Calu3 (cell line): ENCODE measurements at regions not wholly inside any gene's neighbourhood (a gene's known extent, or its start where the extent isn't known, plus 50 kb on each side); places are given as distances from the start of the nearest gene placed in this dataset.

Source experiments
- BruUV-seq: library from RNA; stranded (reverse); fragments of 400-500 nt; replicated peaks from 2 replicates; lab custom pipeline; 2021; lab: Mats Ljungman, UMichigan
- CTCF ChIA-PET: fragments of 300-600 bp; sonication (Branson Sonifier 250); formaldehyde crosslinking; loops from one replicate; lab custom pipeline; 2022; ENCODE audit warnings: antibody characterized with exemption; lab: Charles Lee
- DNase-seq: peaks from one replicate; pipeline ENCODE4 v3.0.0; 2022
- H3K27ac Mint-ChIP-seq: one replicate; pipeline ENCODE4 v1.8.0; 2022; ENCODE audit warnings: mixed read lengths; ENCODE audit not compliant: unreplicated experiment
- H3K27me3 Mint-ChIP-seq: one replicate; pipeline ENCODE4 v1.8.0; 2022; ENCODE audit warnings: mixed read lengths; ENCODE audit not compliant: unreplicated experiment
- H3K36me3 Mint-ChIP-seq: one replicate; pipeline ENCODE4 v1.8.0; 2022; ENCODE audit warnings: mild to moderate bottlenecking, moderate library complexity, mixed read lengths; ENCODE audit not compliant: insufficient read depth, unreplicated experiment
- H3K4me1 Mint-ChIP-seq: one replicate; pipeline ENCODE4 v1.8.0; 2022; ENCODE audit warnings: mild to moderate bottlenecking, low read depth, mixed read lengths; ENCODE audit not compliant: unreplicated experiment
- H3K4me3 Mint-ChIP-seq: one replicate; pipeline ENCODE4 v1.8.0; 2022; ENCODE audit warnings: mild to moderate bottlenecking, low read depth, moderate library complexity, mixed read lengths; ENCODE audit not compliant: unreplicated experiment
- H3K9me3 Mint-ChIP-seq: one replicate; pipeline ENCODE4 v1.8.0; 2022; ENCODE audit warnings: low read depth, mixed read lengths; ENCODE audit not compliant: unreplicated experiment
- intact Hi-C: fragments of 100-400 bp; cut with micrococcal nuclease; formaldehyde crosslinking; loops from one replicate; pipeline ENCODE4 v1.10.0; 2022; ENCODE audit not compliant: unreplicated experiment
- TF ChIP-seq, protein P1 (sequence below): fragments of 200-600 bp; IDR thresholded peaks from one replicate; pipeline ENCODE4 v1.8.0; 2022; ENCODE audit warnings: antibody characterized with exemption; ENCODE audit not compliant: unreplicated experiment

DNA sequence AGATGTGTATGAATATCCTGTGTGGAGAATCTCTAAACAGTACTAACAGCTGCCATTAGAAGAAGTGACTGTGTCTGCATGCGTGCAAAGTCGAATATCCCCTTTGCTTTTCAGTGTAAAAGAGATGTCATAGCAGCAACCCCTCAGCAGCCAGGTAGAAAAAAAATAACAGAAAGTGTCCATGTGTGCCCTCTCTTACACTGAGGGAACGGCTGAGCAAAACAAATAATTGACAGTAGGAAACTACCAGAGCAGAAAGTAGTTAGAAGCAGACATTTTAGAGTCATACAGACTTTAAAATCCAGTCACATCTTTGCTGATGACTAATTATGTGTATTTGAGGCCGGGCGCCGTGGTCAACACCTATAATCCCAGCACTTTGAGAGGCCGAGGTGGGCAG lies 370.8 kb downstream of the GPM6A start:
- TF ChIP-seq, protein P1, sequence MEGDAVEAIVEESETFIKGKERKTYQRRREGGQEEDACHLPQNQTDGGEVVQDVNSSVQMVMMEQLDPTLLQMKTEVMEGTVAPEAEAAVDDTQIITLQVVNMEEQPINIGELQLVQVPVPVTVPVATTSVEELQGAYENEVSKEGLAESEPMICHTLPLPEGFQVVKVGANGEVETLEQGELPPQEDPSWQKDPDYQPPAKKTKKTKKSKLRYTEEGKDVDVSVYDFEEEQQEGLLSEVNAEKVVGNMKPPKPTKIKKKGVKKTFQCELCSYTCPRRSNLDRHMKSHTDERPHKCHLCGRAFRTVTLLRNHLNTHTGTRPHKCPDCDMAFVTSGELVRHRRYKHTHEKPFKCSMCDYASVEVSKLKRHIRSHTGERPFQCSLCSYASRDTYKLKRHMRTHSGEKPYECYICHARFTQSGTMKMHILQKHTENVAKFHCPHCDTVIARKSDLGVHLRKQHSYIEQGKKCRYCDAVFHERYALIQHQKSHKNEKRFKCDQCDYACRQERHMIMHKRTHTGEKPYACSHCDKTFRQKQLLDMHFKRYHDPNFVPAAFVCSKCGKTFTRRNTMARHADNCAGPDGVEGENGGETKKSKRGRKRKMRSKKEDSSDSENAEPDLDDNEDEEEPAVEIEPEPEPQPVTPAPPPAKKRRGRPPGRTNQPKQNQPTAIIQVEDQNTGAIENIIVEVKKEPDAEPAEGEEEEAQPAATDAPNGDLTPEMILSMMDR: no peak
- intact Hi-C loops: no loop called here
- H3K27me3 Mint-ChIP-seq: no peaks in the 10 kb centered on the region
- DNase-seq: no peak
- peaks cover 8% of the 10 kb centered on the region for H3K4me1 Mint-ChIP-seq
- H3K36me3 Mint-ChIP-seq: peaks cover 4% of the 10 kb centered on the region
- no peak overlapping the region for H3K27ac Mint-ChIP-seq
- peaks cover 3% of the 10 kb centered on the region for H3K9me3 Mint-ChIP-seq
- no TSS peak for BruUV-seq
- CTCF ChIA-PET: no interaction called here
- no peak overlapping the region for H3K4me3 Mint-ChIP-seq

- no peak overlapping the region for H3K27ac Mint-ChIP-seq
- H3K4me1 Mint-ChIP-seq: peaks cover 8% of the 10 kb centered on the region
- H3K9me3 Mint-ChIP-seq: no peaks in the 10 kb centered on the region
- H3K27me3 Mint-ChIP-seq: no peaks in the 10 kb centered on the region
- DNase-seq: no peak
- intact Hi-C loops: no loop called here
- CTCF ChIA-PET: no interaction called here
- H3K36me3 Mint-ChIP-seq: no peaks in the 10 kb centered on the region
- H3K4me3 Mint-ChIP-seq: no peak overlapping the region
- TF ChIP-seq, protein P1: no peak
- no TSS peak for BruUV-seq
Observed at GRCh38 chr4:175443547-175443946, 368.5 kb downstream of the GPM6A start.

DNA sequence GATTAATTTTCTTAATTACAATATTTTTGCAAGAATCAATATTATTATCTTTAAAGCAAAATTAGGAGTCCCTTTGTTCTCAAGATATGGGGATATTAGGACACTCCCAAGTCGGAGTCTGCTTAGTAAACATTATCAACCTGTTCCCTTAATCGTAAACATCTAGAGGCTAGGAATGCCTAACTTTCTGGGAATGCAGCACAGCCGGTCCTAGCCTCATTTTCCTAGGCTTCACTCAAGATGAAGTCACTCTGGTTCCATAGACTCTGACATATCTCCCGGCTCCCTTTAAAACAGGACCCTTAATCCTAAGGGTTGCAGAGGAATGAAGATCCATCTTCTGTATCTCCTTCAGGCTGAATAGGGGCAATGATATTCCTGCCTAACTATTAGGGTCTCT lies 367.6 kb downstream of the GPM6A start:
- CTCF ChIA-PET: no interaction called here
- H3K36me3 Mint-ChIP-seq: no peaks in the 10 kb centered on the region
- intact Hi-C loops: no loop called here
- no peaks in the 10 kb centered on the region for H3K27me3 Mint-ChIP-seq
- H3K4me3 Mint-ChIP-seq: no peak overlapping the region
- peaks cover 8% of the 10 kb centered on the region for H3K4me1 Mint-ChIP-seq
- H3K27ac Mint-ChIP-seq: no peak overlapping the region
- no TSS peak for BruUV-seq
- no peaks in the 10 kb centered on the region for H3K9me3 Mint-ChIP-seq
- TF ChIP-seq, protein P1: no peak
- no peak for DNase-seq

GRCh38 chr4:175447016-175447415 lies 365.0 kb downstream of the GPM6A start:
- intact Hi-C loops: no loop called here
- Mint-ChIP-seq H3K9me3 (no peaks in the 10 kb centered on the region), H3K27ac (no peak overlapping the region), H3K27me3 (no peaks in the 10 kb centered on the region), H3K36me3 (no peaks in the 10 kb centered on the region), H3K4me3 (no peak overlapping the region), H3K4me1 (peaks cover 8% of the 10 kb centered on the region)
- TF ChIP-seq, protein P1: no peak
- CTCF ChIA-PET: no interaction called here
- BruUV-seq: no TSS peak
- DNase-seq: no peak

DNA sequence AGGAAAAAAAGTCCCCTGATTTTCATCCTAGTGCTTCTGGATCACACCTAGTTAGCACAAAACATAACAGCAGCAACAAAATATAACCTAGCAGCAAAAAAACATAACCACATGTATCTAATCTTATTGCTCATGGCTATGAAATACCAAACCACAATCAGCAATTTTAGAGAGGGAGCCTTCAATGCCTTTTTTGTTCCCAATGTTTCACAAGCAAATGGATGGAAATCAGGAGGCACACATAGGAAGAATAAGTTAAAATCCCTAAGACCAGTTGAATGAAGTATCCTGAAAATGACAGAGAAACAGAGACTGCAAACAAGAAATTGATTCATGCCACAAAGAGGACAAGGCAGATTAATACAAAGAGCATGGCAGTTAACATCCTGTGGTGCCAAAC lies 361.6 kb downstream of the GPM6A start:
- Mint-ChIP-seq H3K36me3 (no peaks in the 10 kb centered on the region), H3K4me1 (no peaks in the 10 kb centered on the region), H3K9me3 (no peaks in the 10 kb centered on the region), H3K27ac (no peak overlapping the region), H3K4me3 (no peak overlapping the region), H3K27me3 (no peaks in the 10 kb centered on the region)
- no TSS peak for BruUV-seq
- DNase-seq: no peak
- TF ChIP-seq, protein P1: no peak
- CTCF ChIA-PET: no interaction called here
- intact Hi-C loops: loop anchor here (10.0 kb wide), 1 partner anchor 576 kb away; no protein-coding TSS in a partner anchor
